Stimulated activated naive CD4-positive, alpha-beta T cell (primary cell): ENCODE measurements at regions not wholly inside any gene's neighbourhood (a gene's known extent, or its start where the extent isn't known, plus 50 kb on each side); places are given as distances from the start of the nearest gene placed in this dataset.

Experiments
- DNase-seq, 6 experiments: peaks; one replicate each; lab custom pipeline; 2025; lab: John Stamatoyannopoulos, UW

GRCh38 chr2:150585221-150585971, 97.9 kb upstream of the RND3 start:
- no peak for DNase-seq

DNA sequence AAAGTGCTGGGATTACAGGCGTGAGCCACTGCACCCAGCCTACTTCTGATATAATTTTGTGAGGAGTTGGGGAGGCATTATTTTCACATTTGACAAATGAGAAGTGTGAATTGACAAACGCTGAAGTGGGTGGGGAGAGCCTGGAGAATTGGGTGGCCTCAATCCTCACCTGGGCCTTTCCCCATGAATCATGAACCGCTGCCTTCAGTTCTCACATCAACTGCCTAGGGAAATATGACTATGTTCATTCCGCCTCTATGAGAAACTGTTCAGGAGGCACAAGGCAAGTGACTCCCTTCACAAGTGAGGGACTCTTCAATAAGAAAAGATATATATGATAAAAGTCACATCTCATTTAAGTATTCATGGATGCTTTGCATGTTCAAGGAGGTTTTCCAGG, 96.6 kb upstream of the RND3 start:
- DNase-seq = no peak

DNA sequence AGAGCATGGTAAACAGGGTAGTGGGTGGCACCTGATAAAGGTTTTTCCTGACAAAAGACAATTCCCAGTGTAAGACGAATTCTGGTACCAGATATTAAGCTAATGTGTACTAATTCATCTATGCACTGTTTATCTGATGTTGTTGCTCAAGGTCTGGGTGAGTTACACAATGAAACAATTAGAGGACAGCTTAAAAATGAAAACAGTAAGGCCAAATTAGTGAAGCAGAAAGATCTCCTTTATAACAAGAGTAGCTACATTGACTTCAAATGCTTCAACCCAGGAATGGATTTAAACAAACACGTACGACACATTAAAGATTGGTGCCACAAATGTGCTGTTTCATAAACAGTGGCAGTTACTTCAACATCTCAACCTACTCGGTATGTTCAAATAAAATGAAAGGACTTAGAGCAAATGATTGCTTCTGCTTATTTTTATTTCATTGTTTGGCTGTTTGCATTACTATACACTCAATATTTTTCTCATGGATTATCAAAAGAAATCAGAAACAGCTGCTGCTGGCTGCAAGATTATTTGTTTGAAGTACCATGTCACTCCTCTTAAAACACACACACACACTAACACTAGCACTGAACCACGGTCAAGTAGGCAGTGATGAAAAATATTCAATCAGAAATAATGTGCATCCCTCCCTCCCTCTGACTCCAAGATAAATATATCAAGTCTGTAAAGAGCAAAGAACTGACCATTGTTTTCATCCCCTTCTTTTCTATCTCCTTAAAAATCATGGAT, 94.4 kb upstream of the RND3 start:
- no peak for DNase-seq

GRCh38 chr2:150578481-150578880, 91.0 kb upstream of the RND3 start:
- no peak for DNase-seq

DNA sequence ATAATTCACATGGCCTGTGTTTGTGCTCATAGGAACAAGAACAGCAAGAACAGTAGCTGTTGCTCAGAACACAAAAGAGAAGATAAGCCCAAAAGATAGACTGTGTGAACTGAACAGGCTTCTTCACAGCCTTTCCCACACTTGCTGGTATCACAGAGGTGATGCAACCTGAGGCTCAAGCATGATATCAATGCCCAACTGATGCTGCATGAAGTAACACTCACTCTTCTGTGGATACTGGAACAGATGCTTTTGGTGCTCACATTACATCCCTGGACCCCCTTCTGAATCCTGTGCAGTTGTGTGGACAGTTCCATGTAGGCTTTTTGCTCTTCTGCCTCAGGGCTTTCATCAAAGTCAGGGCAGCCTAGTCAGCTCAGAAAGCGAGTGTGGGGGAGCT, 88.4 kb upstream of the RND3 start:
- DNase-seq = no peak

DNA sequence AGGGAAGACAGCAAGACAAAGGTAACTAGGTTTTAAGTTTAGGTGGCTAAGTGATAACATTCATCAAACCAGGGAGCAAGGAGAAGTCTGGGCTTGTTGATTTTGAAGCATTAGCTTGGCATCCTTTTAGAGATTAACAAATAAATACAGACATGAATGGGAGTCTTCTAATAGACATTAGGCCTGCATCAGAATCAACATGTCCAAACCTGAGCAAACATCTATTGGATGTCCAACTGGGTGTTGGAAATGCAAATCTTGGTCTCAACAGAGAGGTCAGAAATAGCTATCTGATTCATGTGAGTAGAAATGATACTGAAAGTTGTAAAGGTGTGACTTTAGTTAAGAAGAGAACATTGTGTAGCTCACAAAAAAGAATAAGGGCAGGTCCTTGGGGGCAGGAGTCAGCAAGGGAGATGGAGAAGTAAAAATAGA, 85.5 kb upstream of the RND3 start:
- DNase-seq = no peak

- DNase-seq = no peak
Measured at GRCh38 chr2:150572194-150572766, 84.8 kb upstream of the RND3 start.

- no peak for DNase-seq
Measured at GRCh38 chr2:150571121-150571520, 83.7 kb upstream of the RND3 start.

DNA sequence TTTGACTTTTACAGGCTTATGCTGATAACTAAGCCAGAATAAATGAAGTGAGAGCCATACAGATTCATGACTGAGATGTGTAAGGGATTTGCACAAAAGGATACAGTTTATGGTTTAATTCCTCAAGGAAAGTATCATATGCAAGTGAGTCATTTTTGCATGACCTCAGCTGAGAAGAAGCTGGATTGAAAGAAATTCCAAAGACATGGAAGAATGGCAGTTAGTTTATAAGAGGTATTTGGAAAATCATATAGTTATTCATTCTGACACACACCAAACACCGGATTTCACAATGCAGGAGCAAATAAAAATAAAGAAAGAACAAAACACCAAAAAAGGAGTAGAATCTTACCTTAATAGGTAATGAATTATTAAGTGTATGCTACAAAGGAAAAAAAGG, 83.2 kb upstream of the RND3 start:
- DNase-seq = no peak

DNA sequence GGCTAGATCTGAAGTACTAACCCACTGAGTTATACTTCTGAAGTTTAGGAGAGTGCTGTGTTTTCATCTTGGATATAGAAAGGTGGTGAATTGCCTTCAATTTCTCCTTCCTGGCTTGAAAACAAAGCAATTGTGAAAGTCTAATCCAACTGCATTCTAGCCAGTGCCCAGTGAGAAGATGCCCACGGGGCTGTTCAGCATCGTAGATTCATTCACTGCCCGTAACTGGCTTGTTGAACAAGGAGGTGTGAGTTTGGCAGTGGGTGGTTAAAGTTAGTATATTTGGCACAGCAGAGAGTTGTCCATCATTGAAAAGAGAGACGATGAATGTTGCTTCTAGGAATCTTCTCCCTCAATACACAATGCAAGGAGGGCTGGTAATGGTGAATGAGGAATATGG, 82.3 kb upstream of the RND3 start:
- DNase-seq = no peak

GRCh38 chr2:150567771-150568301, 80.4 kb upstream of the RND3 start:
- no peak for DNase-seq

DNA sequence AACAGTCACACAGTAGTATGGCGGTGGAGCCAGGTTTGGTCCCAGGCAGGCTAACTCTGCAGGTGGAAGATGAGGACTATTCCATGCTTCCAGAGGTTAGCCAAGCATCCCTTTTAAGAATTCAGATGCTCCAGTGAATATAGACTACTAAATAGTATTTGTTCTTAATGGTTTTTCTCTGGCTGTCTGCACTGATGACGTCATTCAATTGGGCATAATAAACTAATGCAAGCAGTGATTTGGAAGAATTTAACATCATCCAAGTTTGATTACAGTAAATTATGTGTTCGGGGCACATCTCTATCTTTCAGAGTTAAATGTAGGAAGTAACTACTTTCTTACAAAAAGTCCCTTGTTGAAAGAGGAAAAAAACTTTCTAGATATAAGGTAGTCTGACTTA, 78.8 kb upstream of the RND3 start:
- no peak for DNase-seq

- DNase-seq = no peak
Measured at GRCh38 chr2:150561076-150561475, 73.6 kb upstream of the RND3 start.

- DNase-seq = no peak
Measured at GRCh38 chr2:150557020-150557600, 69.6 kb upstream of the RND3 start.

DNA sequence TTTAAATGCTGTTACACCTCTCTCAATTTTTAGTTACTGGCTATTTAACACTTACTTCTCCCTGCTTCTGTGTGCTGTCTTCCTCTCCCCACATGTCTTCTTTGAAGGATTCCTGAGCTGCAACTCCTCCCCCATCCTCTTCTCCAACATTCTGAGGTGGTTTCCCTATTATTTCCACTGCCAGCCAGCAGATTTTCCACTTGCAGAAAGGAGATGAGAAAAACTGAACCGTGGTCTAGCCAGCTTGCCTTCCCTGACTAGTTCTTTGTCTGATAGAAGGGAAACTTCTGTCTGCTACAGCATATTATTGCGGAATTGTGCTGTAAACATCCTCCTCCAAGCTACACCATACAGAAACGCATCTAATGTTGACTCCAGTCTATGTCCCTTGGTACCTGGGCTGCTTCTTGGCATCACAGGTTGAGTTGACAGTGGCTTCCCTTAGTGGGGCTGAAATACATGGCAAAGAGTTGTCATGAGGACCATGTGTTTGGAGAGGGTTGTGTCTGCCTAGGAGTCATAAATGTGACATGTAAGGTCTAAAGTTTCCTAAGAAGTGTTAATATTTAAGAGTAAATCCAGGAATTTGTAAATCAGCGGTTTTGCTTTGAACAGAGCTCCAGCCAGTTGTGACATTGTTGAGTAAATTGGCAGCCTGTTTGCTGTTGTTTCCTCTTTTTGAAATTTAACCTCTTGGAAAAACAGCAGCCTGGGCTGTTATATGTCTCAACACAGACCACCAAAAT, 68.3 kb upstream of the RND3 start:
- DNase-seq = no peak

- no peak for DNase-seq
Measured at GRCh38 chr2:150554046-150554445, 66.6 kb upstream of the RND3 start.

GRCh38 chr2:150552041-150552820, 64.8 kb upstream of the RND3 start:
- no peak for DNase-seq

DNA sequence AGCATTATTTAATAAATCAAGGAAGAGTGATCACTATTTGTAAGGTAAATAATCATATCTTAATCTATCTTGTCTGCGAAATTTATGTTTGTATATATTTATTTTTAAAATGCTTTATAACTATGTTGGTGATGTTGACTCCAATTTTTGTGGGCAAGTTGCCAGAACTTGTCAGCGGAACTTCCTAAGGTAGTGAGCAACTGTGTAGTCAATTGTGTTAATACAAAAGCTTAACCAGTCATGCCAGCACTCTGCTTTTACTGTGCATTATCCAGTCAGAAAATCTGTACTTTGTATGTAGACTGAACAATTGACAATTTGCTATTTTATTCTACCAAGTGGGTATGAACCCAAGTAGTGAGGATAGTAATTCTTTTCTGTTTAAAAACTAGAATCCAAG, 61.9 kb upstream of the RND3 start:
- no peak for DNase-seq

DNA sequence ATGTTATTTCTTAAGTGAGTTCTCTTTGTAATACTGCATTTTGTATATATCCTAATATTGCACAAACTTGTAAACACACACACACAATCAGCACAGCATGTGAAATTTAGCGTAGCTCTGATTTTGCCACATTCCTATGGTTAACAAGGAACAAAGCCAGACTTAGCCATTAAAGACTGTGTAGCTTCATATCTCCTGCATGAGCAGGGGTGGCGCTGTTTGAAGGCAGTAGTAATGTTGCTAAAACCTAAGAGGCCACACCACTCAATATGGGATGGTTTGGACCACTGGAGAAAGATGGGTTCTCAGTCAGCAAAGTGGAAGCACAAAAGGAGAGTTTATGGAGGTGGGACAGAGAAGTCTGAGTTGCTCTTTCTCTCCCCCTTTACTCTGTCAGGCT, 61.1 kb upstream of the RND3 start:
- DNase-seq = no peak

DNA sequence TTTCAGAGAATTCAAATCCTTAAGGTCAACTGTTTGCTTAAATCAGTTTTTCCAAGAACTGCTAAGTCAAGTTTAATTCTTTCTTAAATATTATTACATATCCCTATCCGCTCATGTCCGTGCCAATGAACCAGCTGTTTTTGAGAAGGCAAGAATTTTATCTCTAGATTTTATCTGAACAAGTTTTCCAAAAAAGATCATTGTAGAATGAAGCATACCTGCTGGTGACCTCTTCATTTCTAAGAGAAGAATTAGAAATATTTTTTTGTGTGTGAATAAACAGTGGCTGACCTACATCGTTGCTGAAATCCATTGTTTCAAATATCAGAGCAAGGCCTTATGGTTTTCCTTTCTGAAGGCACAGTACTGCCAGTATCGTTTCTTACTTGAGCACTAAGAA, 58.4 kb upstream of the RND3 start:
- DNase-seq = no peak

GRCh38 chr2:150544731-150545130, 57.3 kb upstream of the RND3 start:
- no peak for DNase-seq
